Skeletal muscle tissue (tissue), 3 donors: ENCODE measurements at regions not wholly inside any gene's neighbourhood (a gene's known extent, or its start where the extent isn't known, plus 50 kb on each side); places are given as distances from the start of the nearest gene placed in this dataset.

Experiments
- H3K27ac ChIP-seq: one replicate; pipeline ENCODE4 v1.7.0; 2013; ENCODE audit warnings: mild to moderate bottlenecking, low read depth, low read length, inconsistent platforms
- H3K27me3 ChIP-seq, 3 donors: one replicate each; pipeline ENCODE4 v1.7.0; 2013; ENCODE audit warnings: low read length in 3 of 3; ENCODE audit not compliant: control insufficient read depth in 3 of 3, insufficient read depth in 3 of 3
- H3K36me3 ChIP-seq, 3 donors: one replicate each; pipeline ENCODE4 v1.7.0; 2013; ENCODE audit warnings: low read length in 3 of 3; ENCODE audit not compliant: control insufficient read depth in 3 of 3, insufficient read depth in 3 of 3
- H3K4me1 ChIP-seq, 3 donors: one replicate each; pipeline ENCODE4 v1.7.0; 2013; ENCODE audit warnings: low read length in 3 of 3, mild to moderate bottlenecking in 3 of 3; ENCODE audit not compliant: control insufficient read depth in 3 of 3, insufficient read depth in 3 of 3
- H3K4me3 ChIP-seq, 3 donors: one replicate each; pipeline ENCODE4 v1.7.0; 2013; ENCODE audit warnings: low read length in 3 of 3
- H3K9ac ChIP-seq, 3 donors: one replicate each; pipeline ENCODE4 v1.7.0; 2013; ENCODE audit warnings: low read length in 3 of 3, mild to moderate bottlenecking in 3 of 3, moderate library complexity in 2 of 3, low read depth in 1 of 3
- H3K9me3 ChIP-seq, 3 donors: one replicate each; pipeline ENCODE4 v1.7.0; 2013; ENCODE audit warnings: low read length in 3 of 3; ENCODE audit not compliant: control insufficient read depth in 3 of 3
- donor health status: Osteomylitis.

GRCh38 chr12:124428136-124428791, 133.4 kb downstream of the RFLNA start:
- H3K27ac ChIP-seq = peak overlapping the region; percentile 54
- H3K9me3 ChIP-seq = no peaks in the 10 kb centered on the region
- no peak overlapping the region for H3K4me3 ChIP-seq
- H3K27me3 ChIP-seq = no peaks in the 10 kb centered on the region
- H3K9ac ChIP-seq = peak overlapping the region in 1 of 3 donors; percentile 16
- H3K4me1 ChIP-seq = peaks cover 29 to 58% (median 49%) of the 10 kb centered on the region in 3 donors
- H3K36me3 ChIP-seq = peaks cover 18 to 40% (median 24%) of the 10 kb centered on the region in 3 donors

- Histone ChIP-seq H3K27ac (peak overlapping the region; percentile 68), H3K9ac (peak overlapping the region in 1 of 3 donors; percentile 16), H3K36me3 (peaks cover 18 to 43% (median 24%) of the 10 kb centered on the region in 3 donors), H3K4me3 (peak overlapping the region in 1 of 3 donors; percentile 13), H3K4me1 (peaks cover 31 to 58% (median 49%) of the 10 kb centered on the region in 3 donors), H3K9me3 (no peaks in the 10 kb centered on the region), H3K27me3 (no peaks in the 10 kb centered on the region)
Measured at GRCh38 chr12:124426594-124427555, 132.0 kb downstream of the RFLNA start.

- H3K4me1 ChIP-seq = peaks cover 41 to 60% (median 56%) of the 10 kb centered on the region in 3 donors
Measured at GRCh38 chr12:124425667-124426066, 130.8 kb downstream of the RFLNA start.

GRCh38 chr12:124424516-124424905, 129.6 kb downstream of the RFLNA start:
- H3K27ac ChIP-seq = no peak overlapping the region
- H3K27me3 ChIP-seq = no peaks in the 10 kb centered on the region
- no peak overlapping the region for H3K9ac ChIP-seq
- peaks cover 20 to 37% (median 28%) of the 10 kb centered on the region in 3 donors for H3K36me3 ChIP-seq
- H3K9me3 ChIP-seq = no peaks in the 10 kb centered on the region
- peaks cover 41 to 58% (median 55%) of the 10 kb centered on the region in 3 donors for H3K4me1 ChIP-seq
- no peak overlapping the region for H3K4me3 ChIP-seq

More at GRCh38 chr12:124425667-124426066, 130.8 kb downstream of the RFLNA start:
- Histone ChIP-seq H3K36me3 (peaks cover 21 to 38% (median 24%) of the 10 kb centered on the region in 3 donors), H3K9me3 (no peaks in the 10 kb centered on the region), H3K27ac (no peak overlapping the region), H3K27me3 (no peaks in the 10 kb centered on the region), H3K9ac (no peak overlapping the region), H3K4me3 (no peak overlapping the region)

GRCh38 chr12:124423761-124424515, 129.0 kb downstream of the RFLNA start:
- Histone ChIP-seq H3K9ac (peak overlapping the region in 2 of 3 donors; percentile 25 to 75), H3K36me3 (peaks cover 26 to 40% (median 33%) of the 10 kb centered on the region in 3 donors), H3K9me3 (no peaks in the 10 kb centered on the region), H3K4me3 (no peak overlapping the region), H3K4me1 (peaks cover 35 to 52% (median 49%) of the 10 kb centered on the region in 3 donors), H3K27ac (peak overlapping the region; percentile 91), H3K27me3 (no peaks in the 10 kb centered on the region)

GRCh38 chr12:124422570-124423523, 128.0 kb downstream of the RFLNA start:
- peak overlapping the region; percentile 91 for H3K27ac ChIP-seq
- no peaks in the 10 kb centered on the region for H3K27me3 ChIP-seq
- H3K9me3 ChIP-seq = no peaks in the 10 kb centered on the region
- peak overlapping the region; percentile 25 to 75 (median 69) for H3K9ac ChIP-seq
- H3K4me3 ChIP-seq = peak overlapping the region in 2 of 3 donors; percentile 27 to 45
- peaks cover 29 to 43% (median 38%) of the 10 kb centered on the region in 3 donors for H3K4me1 ChIP-seq
- H3K36me3 ChIP-seq = peaks cover 28 to 47% (median 33%) of the 10 kb centered on the region in 3 donors

GRCh38 chr12:124422142-124422569, 127.3 kb downstream of the RFLNA start:
- peaks cover 29 to 36% (median 31%) of the 10 kb centered on the region in 3 donors for H3K4me1 ChIP-seq
- peak overlapping the region in 1 of 3 donors; percentile 68 for H3K9ac ChIP-seq
- peak overlapping the region in 2 of 3 donors; percentile 22 to 27 for H3K4me3 ChIP-seq

GRCh38 chr12:124420996-124421674, 126.2 kb downstream of the RFLNA start:
- Histone ChIP-seq H3K36me3 (peaks cover 27 to 41% (median 28%) of the 10 kb centered on the region in 3 donors), H3K27ac (peak overlapping the region; percentile 91), H3K27me3 (no peaks in the 10 kb centered on the region), H3K4me3 (no peak overlapping the region), H3K9ac (peak overlapping the region in 1 of 3 donors; percentile 40), H3K4me1 (peaks cover 27 to 31% (median 29%) of the 10 kb centered on the region in 3 donors), H3K9me3 (no peaks in the 10 kb centered on the region)

More at GRCh38 chr12:124422142-124422569, 127.3 kb downstream of the RFLNA start:
- Histone ChIP-seq H3K36me3 (peaks cover 28 to 48% (median 33%) of the 10 kb centered on the region in 3 donors), H3K27ac (peak overlapping the region; percentile 91), H3K27me3 (no peaks in the 10 kb centered on the region), H3K9me3 (no peaks in the 10 kb centered on the region)
